ENCODE measurements at regions not wholly inside any gene's neighbourhood (a gene's known extent, or its start where the extent isn't known, plus 50 kb on each side); places are given as distances from the start of the nearest gene placed in this dataset.
"Not testable (repeated sequence)": the region's sequence is repeated elsewhere in the genome, so short reads cannot be mapped to it uniquely, and the experiment has no call there.

DNA sequence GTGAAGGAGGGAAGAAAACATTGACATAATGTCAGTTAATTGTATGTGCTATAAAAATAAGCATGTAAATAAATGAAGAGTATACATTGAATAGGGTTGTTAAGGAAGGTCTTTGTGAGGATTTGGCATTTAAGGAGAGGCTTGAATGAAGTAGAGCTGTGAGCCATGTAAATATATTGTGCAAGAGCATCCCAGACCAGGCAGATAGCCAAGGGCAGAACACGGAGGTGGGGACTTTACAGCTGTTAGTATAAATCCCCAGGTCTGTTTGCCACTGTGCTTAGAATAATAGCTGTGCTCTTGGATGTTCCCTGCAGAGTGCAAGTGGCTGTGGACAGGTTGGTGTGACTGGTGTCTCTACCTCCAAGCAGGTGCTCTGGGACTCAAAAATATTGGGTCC is 211.7 kb downstream of the LRRC70 start:
- no peak overlapping the region for H3K27ac Mint-ChIP-seq
- intact Hi-C loops (cut with micrococcal nuclease) = no loop called here
- no peaks in the 10 kb centered on the region for H3K4me1 Mint-ChIP-seq (ENCODE audit: low read depth)
- H3K27me3 Mint-ChIP-seq (ENCODE audit: insufficient read depth) = peaks cover 9% of the 10 kb centered on the region
- no peak for DNase-seq (ENCODE audit: low spot score)
- no peaks in the 10 kb centered on the region for H3K9me3 Mint-ChIP-seq
- H3K36me3 Mint-ChIP-seq (ENCODE audit: low read depth) = no peaks in the 10 kb centered on the region
- no peak overlapping the region for H3K4me3 Mint-ChIP-seq

DNA sequence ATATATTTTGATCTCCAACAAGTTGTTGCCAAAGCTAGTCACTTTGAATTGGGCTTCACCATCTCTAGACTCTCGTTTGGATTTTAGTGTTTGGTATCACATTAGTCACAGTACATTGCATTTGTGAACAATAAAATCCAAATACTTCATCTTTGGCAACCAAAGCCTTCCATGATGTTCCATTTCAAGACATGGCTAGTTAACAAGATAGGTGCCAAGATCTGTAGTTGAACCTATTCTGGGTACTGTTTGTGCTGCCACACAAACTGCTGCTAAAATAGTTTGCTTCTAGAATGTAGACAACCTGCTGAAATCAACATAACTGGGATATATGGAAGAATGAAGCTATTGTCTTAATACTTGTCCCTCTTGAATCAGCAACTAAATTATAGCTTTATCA is 207.5 kb downstream of the LRRC70 start:
- no peak for DNase-seq (ENCODE audit: low spot score)
- Mint-ChIP-seq H3K36me3 (ENCODE audit: low read depth) (no peaks in the 10 kb centered on the region), H3K27me3 (ENCODE audit: insufficient read depth) (peaks cover 9% of the 10 kb centered on the region), H3K9me3 (peaks cover 3% of the 10 kb centered on the region), H3K4me1 (ENCODE audit: low read depth) (peaks cover 14% of the 10 kb centered on the region), H3K4me3 (no peak overlapping the region), H3K27ac (no peak overlapping the region)
- intact Hi-C loops (cut with micrococcal nuclease) = no loop called here

DNA sequence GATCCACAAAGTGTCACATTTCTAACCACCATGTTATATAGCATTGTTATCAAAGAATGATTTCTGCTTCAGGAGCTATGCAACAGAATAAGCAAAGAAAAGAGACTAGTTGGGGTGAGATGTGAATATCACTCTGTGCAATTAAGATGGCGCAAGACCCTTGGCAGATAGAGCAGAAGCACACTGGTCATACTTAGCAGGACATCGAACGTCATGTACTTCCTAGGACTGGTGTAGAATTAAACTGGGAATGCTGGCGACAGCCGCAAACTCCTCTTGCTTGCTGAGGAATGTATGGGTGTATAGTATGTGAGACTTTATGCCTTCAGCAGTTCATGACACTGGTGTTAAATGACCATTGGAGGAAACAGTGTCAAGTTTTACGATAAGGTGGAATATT is 207.0 kb downstream of the LRRC70 start:
- no peaks in the 10 kb centered on the region for H3K36me3 Mint-ChIP-seq (ENCODE audit: low read depth)
- intact Hi-C loops (cut with micrococcal nuclease) = no loop called here
- H3K4me3 Mint-ChIP-seq = no peak overlapping the region
- H3K27ac Mint-ChIP-seq = no peak overlapping the region
- DNase-seq (ENCODE audit: low spot score) = no peak
- peaks cover 14% of the 10 kb centered on the region for H3K4me1 Mint-ChIP-seq (ENCODE audit: low read depth)
- peaks cover 3% of the 10 kb centered on the region for H3K9me3 Mint-ChIP-seq
- H3K27me3 Mint-ChIP-seq (ENCODE audit: insufficient read depth) = peaks cover 9% of the 10 kb centered on the region

DNA sequence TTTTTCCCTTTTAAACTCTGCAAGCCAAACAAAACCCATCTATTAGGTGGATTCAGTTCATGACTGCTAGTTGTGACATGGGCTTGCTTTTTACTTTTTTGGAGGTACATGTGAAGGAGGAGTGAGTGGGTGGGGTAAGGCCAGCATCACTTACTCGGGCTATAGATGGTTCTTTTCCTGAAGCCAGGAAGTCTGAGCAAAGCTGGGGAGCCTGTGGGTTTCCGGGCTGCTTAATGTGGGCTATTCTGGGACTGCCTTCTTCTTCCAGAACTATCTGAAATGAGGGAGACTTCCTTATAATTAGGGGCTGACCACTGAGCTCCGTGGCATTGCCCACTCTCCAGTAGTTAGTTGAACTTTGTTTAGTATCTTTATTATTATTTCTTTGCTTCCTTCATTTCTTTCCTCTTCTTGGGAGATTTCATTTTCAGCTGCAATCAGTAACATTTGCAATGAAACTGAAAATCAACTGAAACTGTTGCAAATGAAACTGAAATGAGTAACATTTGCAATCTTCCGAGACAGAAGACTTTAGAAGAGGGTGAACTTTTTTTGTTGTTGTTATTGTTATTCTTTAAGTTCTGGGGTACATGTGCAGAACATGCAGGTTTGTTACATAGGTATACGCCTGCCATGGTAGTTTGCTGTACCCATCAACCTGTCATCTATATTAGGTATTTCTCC is 204.9 kb downstream of the LRRC70 start:
- Mint-ChIP-seq H3K27me3 (ENCODE audit: insufficient read depth) (peaks cover 5% of the 10 kb centered on the region), H3K9me3 (peaks cover 3% of the 10 kb centered on the region), H3K4me1 (ENCODE audit: low read depth) (peaks cover 14% of the 10 kb centered on the region), H3K36me3 (ENCODE audit: low read depth) (no peaks in the 10 kb centered on the region), H3K27ac (no peak overlapping the region), H3K4me3 (no peak overlapping the region)
- no peak for DNase-seq (ENCODE audit: low spot score)
- intact Hi-C loops (cut with micrococcal nuclease) = no loop called here

DNA sequence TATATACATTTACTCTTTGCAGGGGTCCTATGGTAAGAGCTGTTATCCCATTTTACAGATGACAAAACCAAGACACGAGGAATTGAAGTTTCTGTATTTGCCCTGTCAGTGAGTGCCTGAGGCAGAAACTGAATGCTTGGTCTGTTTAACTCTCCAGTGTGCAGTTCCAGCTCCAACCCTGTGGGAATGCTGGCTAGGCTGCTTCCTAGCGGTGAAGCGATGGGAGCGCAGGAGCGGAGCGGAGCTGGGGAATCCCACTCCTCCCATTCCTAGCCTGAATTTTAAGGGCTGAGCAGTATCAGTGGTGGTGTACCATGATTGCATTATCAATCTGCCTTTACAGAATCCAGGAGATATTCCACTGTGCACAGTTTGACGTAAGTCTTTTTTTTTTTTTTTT is 202.3 kb downstream of the LRRC70 start:
- Mint-ChIP-seq H3K27ac (no peak overlapping the region), H3K4me3 (no peak overlapping the region), H3K9me3 (peaks cover 3% of the 10 kb centered on the region), H3K36me3 (ENCODE audit: low read depth) (no peaks in the 10 kb centered on the region), H3K27me3 (ENCODE audit: insufficient read depth) (peaks cover 1% of the 10 kb centered on the region), H3K4me1 (ENCODE audit: low read depth) (peaks cover 14% of the 10 kb centered on the region)
- DNase-seq (ENCODE audit: low spot score) = no peak
- intact Hi-C loops (cut with micrococcal nuclease) = no loop called here

DNA sequence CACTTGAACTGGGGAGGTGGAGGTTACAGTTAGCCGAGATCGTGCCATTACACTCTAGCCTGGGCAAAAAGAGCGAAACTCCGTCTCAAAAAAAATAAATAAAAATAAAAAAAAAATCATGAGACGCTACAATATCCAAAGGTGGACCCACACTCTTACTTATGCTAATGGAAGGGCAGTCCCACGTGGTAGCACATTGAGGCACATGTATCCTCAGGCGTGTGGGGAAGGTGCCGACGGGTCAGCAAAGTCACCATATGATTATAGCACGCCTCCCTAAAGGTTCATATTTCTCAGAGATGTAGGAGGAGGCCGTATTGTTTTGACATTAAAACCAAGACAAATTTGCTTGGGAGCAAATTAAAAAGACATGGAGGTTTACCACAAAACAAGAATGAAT is 201.6 kb downstream of the LRRC70 start:
- no peaks in the 10 kb centered on the region for H3K36me3 Mint-ChIP-seq (ENCODE audit: low read depth)
- peaks cover 14% of the 10 kb centered on the region for H3K4me1 Mint-ChIP-seq (ENCODE audit: low read depth)
- no peak for DNase-seq (ENCODE audit: low spot score)
- no peaks in the 10 kb centered on the region for H3K27me3 Mint-ChIP-seq (ENCODE audit: insufficient read depth)
- intact Hi-C loops (cut with micrococcal nuclease) = no loop called here
- peaks cover 3% of the 10 kb centered on the region for H3K9me3 Mint-ChIP-seq
- H3K27ac Mint-ChIP-seq = no peak overlapping the region
- no peak overlapping the region for H3K4me3 Mint-ChIP-seq

DNA sequence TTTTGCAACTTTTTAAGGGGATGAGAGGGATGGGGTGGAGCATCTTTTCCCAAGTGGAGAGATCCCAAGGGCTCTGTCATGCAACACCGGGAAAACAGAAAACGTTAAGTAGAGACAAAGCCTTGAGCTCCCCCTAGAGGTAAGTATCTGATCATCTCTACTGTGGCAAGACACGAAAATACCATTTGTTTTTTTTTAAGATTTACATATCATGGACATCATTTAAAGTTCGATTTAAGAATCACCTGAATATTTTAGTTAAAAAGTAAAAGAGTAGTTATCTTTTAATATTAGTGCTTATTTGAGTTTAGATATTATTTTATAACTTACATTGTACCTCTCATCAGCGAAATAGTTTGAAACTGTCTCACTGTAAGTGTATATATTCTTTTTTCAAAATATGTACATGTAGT is 200.4 kb downstream of the LRRC70 start:
- Mint-ChIP-seq H3K27me3 (ENCODE audit: insufficient read depth) (no peaks in the 10 kb centered on the region), H3K9me3 (peaks cover under 1% of the 10 kb centered on the region), H3K4me1 (ENCODE audit: low read depth) (peaks cover 12% of the 10 kb centered on the region), H3K36me3 (ENCODE audit: low read depth) (no peaks in the 10 kb centered on the region), H3K27ac (no peak overlapping the region), H3K4me3 (no peak overlapping the region)
- DNase-seq (ENCODE audit: low spot score) = no peak
- intact Hi-C loops (cut with micrococcal nuclease) = loop anchor here (1.0 to 5.0 kb wide), 3 partner anchors 319 to 562 kb away; no protein-coding TSS in a partner anchor

DNA sequence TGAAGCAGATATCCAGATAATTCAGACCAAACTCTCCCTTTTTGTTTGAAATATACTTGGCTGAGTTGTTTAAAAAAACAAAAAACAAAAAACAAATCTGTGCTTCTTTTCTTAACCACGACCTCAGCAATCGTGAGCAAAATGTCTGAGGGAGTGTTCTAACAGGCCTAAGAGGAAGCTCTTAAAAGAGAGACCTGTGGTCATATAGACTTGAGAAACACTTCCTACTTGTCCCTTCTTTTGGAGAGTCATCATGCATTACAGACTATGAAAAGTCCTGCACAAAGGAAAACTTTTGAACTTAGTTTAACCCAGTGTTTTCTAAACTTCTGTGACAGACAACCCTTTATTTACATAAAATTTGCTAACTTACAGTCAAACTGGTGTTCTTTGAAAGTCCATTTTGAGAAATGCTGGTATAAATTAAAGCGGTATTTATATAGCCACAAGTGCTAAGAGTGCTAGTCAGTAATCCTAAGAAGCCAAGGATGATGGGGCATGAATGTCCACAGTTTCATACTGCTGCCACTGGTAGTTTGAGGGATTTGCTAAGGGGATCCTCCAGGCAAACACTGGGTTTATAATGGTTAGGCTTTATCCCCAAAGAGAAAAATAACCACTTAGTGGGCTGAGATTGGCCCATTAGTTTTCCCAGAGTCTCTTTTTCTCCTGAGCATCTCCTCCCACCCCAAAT is 199.8 kb downstream of the LRRC70 start:
- Mint-ChIP-seq H3K27me3 (ENCODE audit: insufficient read depth) (no peaks in the 10 kb centered on the region), H3K9me3 (no peaks in the 10 kb centered on the region), H3K27ac (no peak overlapping the region), H3K4me3 (no peak overlapping the region), H3K36me3 (ENCODE audit: low read depth) (no peaks in the 10 kb centered on the region), H3K4me1 (ENCODE audit: low read depth) (peaks cover 6% of the 10 kb centered on the region)
- no peak for DNase-seq (ENCODE audit: low spot score)
- intact Hi-C loops (cut with micrococcal nuclease) = loop anchor here (1.0 to 5.0 kb wide), 3 partner anchors 318 to 561 kb away; no protein-coding TSS in a partner anchor

DNA sequence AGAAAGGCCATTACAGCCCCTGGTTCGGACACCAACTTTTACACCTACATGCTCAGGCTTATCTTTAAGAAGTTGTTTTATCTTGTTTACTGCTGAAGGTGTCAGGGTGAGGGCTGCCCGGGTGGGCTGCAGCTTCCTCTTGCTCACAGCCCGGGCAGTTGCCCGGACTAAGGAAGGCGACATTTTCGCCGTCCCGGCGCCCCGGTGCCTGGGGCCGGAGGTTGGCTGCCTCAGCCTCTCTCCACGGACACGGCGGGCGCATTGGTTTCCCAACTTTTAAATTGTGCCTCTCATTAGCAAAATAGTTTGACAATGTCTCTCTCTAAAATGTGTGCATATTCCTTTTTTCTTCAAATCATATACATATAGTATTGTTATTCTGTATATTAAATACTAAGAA is 198.5 kb downstream of the LRRC70 start:
- H3K27ac Mint-ChIP-seq; H3K27me3 Mint-ChIP-seq (ENCODE audit: insufficient read depth); H3K9me3 Mint-ChIP-seq; H3K4me3 Mint-ChIP-seq; H3K36me3 Mint-ChIP-seq (ENCODE audit: low read depth); H3K4me1 Mint-ChIP-seq (ENCODE audit: low read depth); DNase-seq (ENCODE audit: low spot score): not testable (repeated sequence)
- intact Hi-C loops (cut with micrococcal nuclease) = loop anchor here (5.0 kb wide), 1 partner anchor 560 kb away; no protein-coding TSS in a partner anchor

DNA sequence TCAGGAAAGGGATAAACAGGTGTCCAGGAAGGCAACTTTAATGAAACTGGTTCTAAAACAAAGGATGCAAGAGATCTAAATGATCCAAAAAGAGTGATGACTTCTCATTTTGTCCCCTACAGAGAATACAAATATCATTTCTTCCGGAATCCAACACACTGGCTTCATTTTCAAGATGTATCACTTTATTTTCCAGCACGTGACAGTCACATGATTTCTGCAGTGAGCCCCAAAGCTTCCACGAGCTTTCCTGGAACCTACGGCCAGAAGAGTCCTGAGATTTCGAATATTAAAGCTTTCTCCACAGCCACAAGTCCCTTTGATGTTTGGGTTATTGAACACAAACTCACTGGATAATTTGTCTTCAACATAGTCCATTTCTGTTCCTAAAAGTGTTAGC is 198.0 kb downstream of the LRRC70 start:
- not testable (repeated sequence) for H3K27ac Mint-ChIP-seq; H3K27me3 Mint-ChIP-seq (ENCODE audit: insufficient read depth); H3K36me3 Mint-ChIP-seq (ENCODE audit: low read depth); H3K4me1 Mint-ChIP-seq (ENCODE audit: low read depth); H3K9me3 Mint-ChIP-seq; DNase-seq (ENCODE audit: low spot score); H3K4me3 Mint-ChIP-seq
- intact Hi-C loops (cut with micrococcal nuclease) = loop anchor here (5.0 kb wide), 1 partner anchor 559 kb away; no protein-coding TSS in a partner anchor

DNA sequence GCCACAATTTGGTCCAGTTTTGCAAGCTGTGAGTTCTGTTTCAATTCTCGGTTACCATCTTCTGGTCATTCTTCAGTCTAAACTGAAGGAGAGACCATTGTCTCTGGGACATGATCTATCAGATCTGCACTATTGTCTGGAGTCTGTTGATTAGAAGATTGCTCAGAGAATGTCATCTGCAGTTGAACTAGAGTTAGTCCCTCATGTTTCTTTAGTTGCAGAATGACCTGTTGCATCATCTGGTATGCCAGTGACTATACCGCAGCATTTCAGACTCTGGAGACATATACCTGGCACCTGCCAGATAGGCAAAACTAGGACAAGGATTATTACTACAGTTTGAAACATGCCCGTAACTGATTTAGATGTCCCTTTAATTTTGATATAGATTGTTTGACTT is 194.8 kb downstream of the LRRC70 start:
- intact Hi-C loops (cut with micrococcal nuclease) = no loop called here
- H3K27ac Mint-ChIP-seq = no peak overlapping the region
- peaks cover 5% of the 10 kb centered on the region for H3K27me3 Mint-ChIP-seq (ENCODE audit: insufficient read depth)

DNA sequence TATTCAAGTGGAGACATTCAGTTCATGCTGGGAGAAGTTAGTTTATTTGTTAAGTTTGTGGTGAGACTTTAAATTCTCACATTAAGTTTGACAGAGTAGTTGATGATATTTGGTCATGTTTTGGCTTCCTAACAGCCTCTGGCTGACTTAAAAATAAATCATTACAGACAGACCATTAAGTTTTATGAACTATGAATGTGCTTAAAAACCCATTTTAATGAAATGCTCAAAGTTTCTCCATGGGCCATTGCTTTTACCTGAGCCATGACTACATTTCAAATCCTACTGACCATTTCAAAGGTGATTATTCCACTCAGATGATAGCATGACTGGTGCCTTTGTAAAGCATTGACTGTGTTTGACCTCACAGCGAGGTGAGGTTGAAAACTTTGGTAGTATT is 192.7 kb downstream of the LRRC70 start:
- H3K36me3 Mint-ChIP-seq (ENCODE audit: low read depth) = no peaks in the 10 kb centered on the region
- intact Hi-C loops (cut with micrococcal nuclease) = no loop called here
- H3K27ac Mint-ChIP-seq = no peak overlapping the region
- no peaks in the 10 kb centered on the region for H3K4me1 Mint-ChIP-seq (ENCODE audit: low read depth)
- H3K4me3 Mint-ChIP-seq = no peak overlapping the region
- no peak for DNase-seq (ENCODE audit: low spot score)
- H3K9me3 Mint-ChIP-seq = no peaks in the 10 kb centered on the region
- peaks cover 6% of the 10 kb centered on the region for H3K27me3 Mint-ChIP-seq (ENCODE audit: insufficient read depth)

More for the DNA sequence above, 194.8 kb downstream of the LRRC70 start:
- no peaks in the 10 kb centered on the region for H3K4me1 Mint-ChIP-seq (ENCODE audit: low read depth)
- no peak for DNase-seq (ENCODE audit: low spot score)
- no peaks in the 10 kb centered on the region for H3K9me3 Mint-ChIP-seq
- no peak overlapping the region for H3K4me3 Mint-ChIP-seq
- no peaks in the 10 kb centered on the region for H3K36me3 Mint-ChIP-seq (ENCODE audit: low read depth)

DNA sequence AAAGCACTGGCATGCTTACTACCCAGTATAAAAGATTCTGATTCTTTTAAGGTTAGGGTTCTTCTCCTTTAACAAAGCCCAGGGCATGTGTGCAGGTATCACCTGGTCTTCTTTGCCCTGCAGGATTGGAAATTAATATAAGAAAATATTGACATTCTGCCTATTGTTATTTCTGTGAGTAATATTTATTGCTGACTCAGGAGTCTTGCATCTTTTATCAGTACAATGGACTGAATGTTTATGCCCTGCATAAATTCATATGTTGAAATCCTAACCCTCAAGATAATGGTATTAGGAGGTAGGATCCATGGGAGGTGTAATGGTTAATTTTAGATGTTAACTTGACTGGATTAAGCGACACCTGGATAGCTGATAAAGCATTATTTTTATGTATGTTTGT is 189.0 kb downstream of the LRRC70 start:
- intact Hi-C loops (cut with micrococcal nuclease) = no loop called here
- H3K9me3 Mint-ChIP-seq = no peaks in the 10 kb centered on the region
- no peaks in the 10 kb centered on the region for H3K4me1 Mint-ChIP-seq (ENCODE audit: low read depth)
- no peaks in the 10 kb centered on the region for H3K36me3 Mint-ChIP-seq (ENCODE audit: low read depth)
- no peak overlapping the region for H3K27ac Mint-ChIP-seq
- DNase-seq (ENCODE audit: low spot score) = no peak
- no peak overlapping the region for H3K4me3 Mint-ChIP-seq
- peaks cover 7% of the 10 kb centered on the region for H3K27me3 Mint-ChIP-seq (ENCODE audit: insufficient read depth)
